ENCODE measurements at regions not wholly inside any gene's neighbourhood (a gene's known extent, or its start where the extent isn't known, plus 50 kb on each side); places are given as distances from the start of the nearest gene placed in this dataset.

DNA sequence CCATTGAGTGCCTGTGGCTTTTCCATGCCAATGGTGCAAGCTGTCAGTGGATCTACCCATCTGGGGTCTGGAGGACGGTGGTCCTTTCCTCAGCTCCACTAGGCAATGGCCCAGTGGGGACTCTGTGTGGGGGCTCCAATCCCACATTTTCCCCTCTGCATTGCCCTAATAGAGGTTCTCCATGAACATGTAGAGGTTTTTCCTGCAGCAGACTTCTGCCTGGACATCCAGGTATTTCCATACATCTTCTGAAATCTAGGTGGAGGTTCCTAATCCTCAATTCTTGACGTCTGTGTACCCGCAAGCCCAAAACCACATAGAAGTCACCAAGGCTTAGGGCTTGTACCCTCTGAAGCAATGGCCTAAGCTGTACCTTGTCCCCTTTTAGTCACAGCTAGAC is 703.1 kb downstream of the MCTP2 start:
- no peak overlapping the region for H3K4me3 ChIP-seq (replicated peaks; ENCODE audit: insufficient read depth, low read length)
- H3K27me3 ChIP-seq (ENCODE audit: insufficient read depth, poor library complexity, severe bottlenecking): no peaks in the 10 kb centered on the region
- no peak for DNase-seq (ENCODE audit: low read depth in 1 of 2, low spot score in 1 of 2)
- no peak for TF ChIP-seq POLR2AphosphoS5 (IDR thresholded peaks at IDR 0.05; ENCODE audit: low read depth)
- TF ChIP-seq, protein P1, sequence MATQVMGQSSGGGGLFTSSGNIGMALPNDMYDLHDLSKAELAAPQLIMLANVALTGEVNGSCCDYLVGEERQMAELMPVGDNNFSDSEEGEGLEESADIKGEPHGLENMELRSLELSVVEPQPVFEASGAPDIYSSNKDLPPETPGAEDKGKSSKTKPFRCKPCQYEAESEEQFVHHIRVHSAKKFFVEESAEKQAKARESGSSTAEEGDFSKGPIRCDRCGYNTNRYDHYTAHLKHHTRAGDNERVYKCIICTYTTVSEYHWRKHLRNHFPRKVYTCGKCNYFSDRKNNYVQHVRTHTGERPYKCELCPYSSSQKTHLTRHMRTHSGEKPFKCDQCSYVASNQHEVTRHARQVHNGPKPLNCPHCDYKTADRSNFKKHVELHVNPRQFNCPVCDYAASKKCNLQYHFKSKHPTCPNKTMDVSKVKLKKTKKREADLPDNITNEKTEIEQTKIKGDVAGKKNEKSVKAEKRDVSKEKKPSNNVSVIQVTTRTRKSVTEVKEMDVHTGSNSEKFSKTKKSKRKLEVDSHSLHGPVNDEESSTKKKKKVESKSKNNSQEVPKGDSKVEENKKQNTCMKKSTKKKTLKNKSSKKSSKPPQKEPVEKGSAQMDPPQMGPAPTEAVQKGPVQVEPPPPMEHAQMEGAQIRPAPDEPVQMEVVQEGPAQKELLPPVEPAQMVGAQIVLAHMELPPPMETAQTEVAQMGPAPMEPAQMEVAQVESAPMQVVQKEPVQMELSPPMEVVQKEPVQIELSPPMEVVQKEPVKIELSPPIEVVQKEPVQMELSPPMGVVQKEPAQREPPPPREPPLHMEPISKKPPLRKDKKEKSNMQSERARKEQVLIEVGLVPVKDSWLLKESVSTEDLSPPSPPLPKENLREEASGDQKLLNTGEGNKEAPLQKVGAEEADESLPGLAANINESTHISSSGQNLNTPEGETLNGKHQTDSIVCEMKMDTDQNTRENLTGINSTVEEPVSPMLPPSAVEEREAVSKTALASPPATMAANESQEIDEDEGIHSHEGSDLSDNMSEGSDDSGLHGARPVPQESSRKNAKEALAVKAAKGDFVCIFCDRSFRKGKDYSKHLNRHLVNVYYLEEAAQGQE (IDR thresholded peaks at IDR 0.05; ENCODE audit: insufficient replicate concordance, low read depth): no peak
- TF ChIP-seq GABPA (IDR thresholded peaks at IDR 0.05; ENCODE audit: low read depth): no peak
- no peak for TF ChIP-seq CTCF (IDR thresholded peaks at IDR 0.05; ENCODE audit: insufficient read depth, low read length)
- no peak for TF ChIP-seq SPI1 (IDR thresholded peaks at IDR 0.05; ENCODE audit: borderline replicate concordance, low read depth)
- H3K27ac ChIP-seq (replicated peaks): no peak overlapping the region

- Histone ChIP-seq H3K4me3 (replicated peaks; ENCODE audit: insufficient read depth, low read length) (no peak overlapping the region), H3K27me3 (ENCODE audit: insufficient read depth, poor library complexity, severe bottlenecking) (no peaks in the 10 kb centered on the region), H3K27ac (replicated peaks) (no peak overlapping the region)
- no peak for DNase-seq (ENCODE audit: low read depth in 1 of 2, low spot score in 1 of 2)
- TF ChIP-seq, protein P1 (IDR thresholded peaks at IDR 0.05; ENCODE audit: insufficient replicate concordance, low read depth): no peak
- TF ChIP-seq POLR2AphosphoS5 (IDR thresholded peaks at IDR 0.05; ENCODE audit: low read depth) (no peak), SPI1 (IDR thresholded peaks at IDR 0.05; ENCODE audit: borderline replicate concordance, low read depth) (no peak), GABPA (IDR thresholded peaks at IDR 0.05; ENCODE audit: low read depth) (no peak), CTCF (IDR thresholded peaks at IDR 0.05; ENCODE audit: insufficient read depth, low read length) (no peak)
These were observed 705.9 kb downstream of the MCTP2 start for GRCh38 chr15:94937242-94937641.

GRCh38 chr15:94943888-94944287 is 712.5 kb downstream of the MCTP2 start:
- TF ChIP-seq CTCF (IDR thresholded peaks at IDR 0.05; ENCODE audit: insufficient read depth, low read length): no peak
- TF ChIP-seq, protein P1 (IDR thresholded peaks at IDR 0.05; ENCODE audit: insufficient replicate concordance, low read depth): no peak
- TF ChIP-seq POLR2AphosphoS5 (IDR thresholded peaks at IDR 0.05; ENCODE audit: low read depth): no peak
- TF ChIP-seq SPI1 (IDR thresholded peaks at IDR 0.05; ENCODE audit: borderline replicate concordance, low read depth): no peak
- TF ChIP-seq GABPA (IDR thresholded peaks at IDR 0.05; ENCODE audit: low read depth): no peak
- no peak overlapping the region for H3K4me3 ChIP-seq (replicated peaks; ENCODE audit: insufficient read depth, low read length)

More at GRCh38 chr15:94943888-94944287, 712.5 kb downstream of the MCTP2 start:
- H3K27me3 ChIP-seq (ENCODE audit: insufficient read depth, poor library complexity, severe bottlenecking): no peaks in the 10 kb centered on the region
- no peak overlapping the region for H3K27ac ChIP-seq (replicated peaks)
- DNase-seq (ENCODE audit: low read depth in 1 of 2, low spot score in 1 of 2): no peak
